K562 (cell line): ENCODE measurements at regions not wholly inside any gene's neighbourhood (a gene's known extent, or its start where the extent isn't known, plus 50 kb on each side); places are given as distances from the start of the nearest gene placed in this dataset.

Experiments used
- ATAC-seq: fragments of 200-7000 bp; cut with Tn5 transposase; 3 replicates; pipeline ENCODE4 v1.9.1; 2020; ENCODE audit warnings: moderate library complexity
- BruUV-seq: library from RNA; stranded (reverse); fragments of 400-500 nt; replicated peaks from 2 replicates; lab custom pipeline; 2021; lab: Mats Ljungman, UMichigan
- CTCF ChIA-PET: fragments of 300-600 bp; formaldehyde crosslinking; extraction: SDS; loops from one replicate; lab custom pipeline; 2021; ENCODE audit warnings: low intra/inter-chr PET ratio; lab: Yijun Ruan, JAX
- POLR2A ChIA-PET: fragments of 300-600, 350-650 bp; sonication (Branson Sonifier 250); formaldehyde crosslinking; extraction: SDS; loops from one replicate; lab custom pipeline; 2021; ENCODE audit warnings: antibody characterized with exemption, inconsistent platforms; lab: Yijun Ruan, JAX
- DNase-seq, 4 experiments: peaks; one replicate each; pipeline versions ENCODE4 v3.0.0 to v3.0.0-alpha.2; 2011 to 2018; ENCODE audit warnings: low spot score in 3 of 4, mixed read lengths in 3 of 4; ENCODE audit errors: extremely low read depth in 1 of 4
- FAIRE-seq: peaks from 2 replicates; lab custom pipeline; 2011; peaks lifted over from hg19 to GRCh38; lab: Jason Lieb, UNC
- H2AFZ ChIP-seq: 2 replicates; pipeline ENCODE4 v1.6.0; 2011; ENCODE audit warnings: low read depth, low read length, control low read depth, inconsistent platforms
- H3K27ac ChIP-seq: fragments of 200-600 bp; 3 replicates; pipeline ENCODE4 v1.8.0; 2011; ENCODE audit warnings: low read depth, mild to moderate bottlenecking, control low read depth, inconsistent platforms, low read length, moderate library complexity, mixed read lengths; ENCODE audit errors: extremely low read depth
- H3K27me3 ChIP-seq, 2 experiments: fragments of 300-600 bp in 1 of 2; 2 replicates in 1 of 2; 3 replicates in 1 of 2; pipeline versions ENCODE4 v1.6.0 to v1.8.0; 2011; ENCODE audit warnings: inconsistent platforms in 2 of 2, low read length in 2 of 2, mild to moderate bottlenecking in 1 of 2, mixed read lengths in 1 of 2, moderate library complexity in 1 of 2; ENCODE audit not compliant: control insufficient read depth in 2 of 2, insufficient read depth in 2 of 2
- H3K36me3 ChIP-seq: fragments of 300-600 bp; 3 replicates; pipeline ENCODE4 v1.8.0; 2011; ENCODE audit warnings: mild to moderate bottlenecking, low read length, inconsistent platforms; ENCODE audit not compliant: control insufficient read depth, insufficient read depth
- H3K4me1 ChIP-seq, 2 experiments: fragments of 200-600 bp in 1 of 2; replicated peaks in 1 of 2; 2 replicates in 1 of 2; 3 replicates in 1 of 2; pipeline versions ENCODE4 v1.5.1 to v1.8.0; 2011; ENCODE audit warnings: inconsistent platforms in 2 of 2, low read length in 2 of 2, mild to moderate bottlenecking in 1 of 2, mixed read lengths in 1 of 2, moderate library complexity in 1 of 2; ENCODE audit not compliant: control insufficient read depth in 2 of 2, insufficient read depth in 2 of 2
- H3K4me2 ChIP-seq: 2 replicates; pipeline ENCODE4 v1.6.1; 2011; ENCODE audit warnings: low read length, control low read depth, inconsistent platforms, mixed read lengths; ENCODE audit not compliant: insufficient read depth
- H3K4me3 ChIP-seq: fragments of 200-600 bp; sonication (generic), shearing (Covaris generic); 2 replicates; pipeline ENCODE4 v1.5.1; 2016; ENCODE audit warnings: control low read depth, inconsistent platforms
- H3K79me2 ChIP-seq: fragments of 200-600 bp; 3 replicates; pipeline ENCODE4 v1.8.0; 2011; ENCODE audit warnings: low read length, inconsistent platforms; ENCODE audit not compliant: control insufficient read depth, insufficient read depth
- H3K9ac ChIP-seq, 2 experiments: 2 replicates each; pipeline versions ENCODE4 v1.6.0 to v1.6.1; 2011; ENCODE audit warnings: low read depth in 2 of 2, low read length in 2 of 2, control low read depth in 1 of 2, inconsistent platforms in 1 of 2, mild to moderate bottlenecking in 1 of 2, mixed read lengths in 1 of 2; ENCODE audit not compliant: insufficient read depth in 1 of 2
- H3K9me1 ChIP-seq: one replicate; pipeline ENCODE4 v1.6.0; 2011; ENCODE audit warnings: inconsistent platforms, mild to moderate bottlenecking, low read length, moderate library complexity; ENCODE audit not compliant: control insufficient read depth, insufficient read depth
- H3K9me3 ChIP-seq: replicated peaks from 2 replicates; pipeline ENCODE4 v1.5.1; 2011; ENCODE audit warnings: low read depth, low read length, inconsistent platforms; ENCODE audit not compliant: control insufficient read depth, insufficient read depth
- H4K20me1 ChIP-seq: replicated peaks from 2 replicates; pipeline ENCODE4 v1.6.1; 2011; ENCODE audit warnings: low read length, inconsistent platforms, mixed read lengths; ENCODE audit not compliant: control insufficient read depth, insufficient read depth
- ATF1 ChIP-seq, 2 experiments: fragments of 450-650 bp in 1 of 2; IDR thresholded peaks; 2 replicates each; pipeline ENCODE4 v1.6.1; 2016; ENCODE audit warnings: missing compliant biosample characterization in 1 of 2, missing genetic modification characterization in 1 of 2
- CHD1 ChIP-seq: fragments of 200-600 bp; sonication (generic); IDR thresholded peaks from one replicate; pipeline ENCODE4 v1.6.1; 2012; ENCODE audit warnings: mild to moderate bottlenecking, moderate library complexity, low read length, inconsistent platforms
- CREB1 ChIP-seq, 2 experiments: sonication (generic) in 1 of 2; formaldehyde crosslinking in 1 of 2; IDR thresholded peaks; 2 replicates each; pipeline versions ENCODE4 v1.6.1 to v1.8.0; 2012 to 2022; ENCODE audit warnings: inconsistent platforms in 1 of 2, mild to moderate bottlenecking in 1 of 2, missing genetic modification reagents in 1 of 2, moderate library complexity in 1 of 2
- CREM ChIP-seq: IDR thresholded peaks from 2 replicates; pipeline ENCODE4 v1.6.1; 2014; ENCODE audit warnings: antibody characterized with exemption, low read depth
- ETV6 ChIP-seq, 3 experiments: fragments of 150-350 bp in 1 of 3; sonication (generic) in 1 of 3; formaldehyde crosslinking in 1 of 3; IDR thresholded peaks; 2 replicates each; pipeline versions ENCODE4 v1.6.1 to v1.8.0; 2014 to 2022; ENCODE audit warnings: borderline replicate concordance in 2 of 3, low read depth in 2 of 3, antibody characterized with exemption in 1 of 3, low read length in 1 of 3, mild to moderate bottlenecking in 1 of 3, missing genetic modification reagents in 1 of 3
- MEF2D ChIP-seq: conservative IDR thresholded peaks from 2 replicates; pipeline ENCODE4 v1.6.1; 2016; ENCODE audit warnings: low read depth, missing genetic modification characterization, missing compliant biosample characterization
- TFAM ChIP-seq: fragments of 250-450 bp; sonication (Bioruptor Pico); conservative IDR thresholded peaks from 2 replicates; pipeline ENCODE4 v1.5.0; 2021; ENCODE audit warnings: mild to moderate bottlenecking, moderate library complexity
- ZNF263 ChIP-seq: sonication (generic); formaldehyde crosslinking; IDR thresholded peaks from 2 replicates; pipeline ENCODE4 v1.8.0; 2022; ENCODE audit warnings: mild to moderate bottlenecking, missing genetic modification reagents, borderline replicate concordance
- ZNF79 ChIP-seq: fragments of 250-450 bp; sonication (Bioruptor Pico); IDR thresholded peaks from 2 replicates; pipeline ENCODE4 v1.4.0; 2020; ENCODE audit warnings: low read depth, mild to moderate bottlenecking, moderate library complexity
- WGBS: fragments of 100-300 bp; shearing (Covaris generic); methylation state at CpG from one replicate; pipeline ENCODE4 v1.1.6; 2016; ENCODE audit warnings: low coverage, mixed read lengths; ENCODE audit not compliant: insufficient coverage; ENCODE audit errors: missing lambda C conversion rate; 5-methylcytosine and 5-hydroxymethylcytosine counted together
- in situ Hi-C: fragments of 300-500 bp; cut with MboI; formaldehyde crosslinking; loops from 4 replicates; pipeline ENCODE4 v1.15.0; 2018; ENCODE audit warnings: inconsistent platforms, mixed read lengths
- intact Hi-C: fragments of 100-400 bp; cut with micrococcal nuclease; formaldehyde crosslinking; loops from 2 replicates; pipeline ENCODE4 v1.14.2; 2022
- TF ChIP-seq, protein P1 (sequence below): fragments of 450-650 bp; conservative IDR thresholded peaks from 2 replicates; pipeline ENCODE4 v1.6.1; 2016; ENCODE audit warnings: missing genetic modification characterization, low read depth, mild to moderate bottlenecking, control low read depth, missing compliant biosample characterization
- TF ChIP-seq, protein P2 (sequence below): fragments of 450-650 bp; formaldehyde crosslinking; IDR thresholded peaks from 2 replicates; pipeline ENCODE4 v1.4.0; 2022; ENCODE audit warnings: mild to moderate bottlenecking, moderate library complexity

DNA sequence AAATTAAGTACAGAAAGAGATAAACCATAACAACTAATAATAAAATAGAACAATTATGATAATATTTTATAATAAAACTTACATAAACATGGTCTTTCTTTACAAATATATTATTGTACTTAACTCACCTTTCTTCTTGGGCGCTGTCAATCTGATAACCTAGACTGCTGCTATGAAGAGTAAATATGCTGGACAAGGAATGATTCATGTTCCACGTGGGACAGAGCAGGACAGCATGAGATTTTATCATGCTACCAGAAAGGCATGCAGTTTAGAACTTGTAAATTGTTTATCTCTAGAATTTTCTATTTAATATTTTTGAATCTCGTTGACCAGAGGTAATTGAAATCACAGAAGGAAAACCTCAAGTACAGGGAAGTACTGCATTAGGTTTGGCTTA lies 210.7 kb downstream of the ANKRD30B start:
- BruUV-seq = no TSS peak
- Histone ChIP-seq H3K27me3 (no peaks in the 10 kb centered on the region), H2AFZ (no peak overlapping the region), H3K36me3 (no peaks in the 10 kb centered on the region), H3K9me3 (no peaks in the 10 kb centered on the region), H3K27ac (no peak overlapping the region), H4K20me1 (no peaks in the 10 kb centered on the region), H3K79me2 (no peaks in the 10 kb centered on the region), H3K4me2 (no peak overlapping the region), H3K9ac (no peak overlapping the region), H3K4me1 (no peaks in the 10 kb centered on the region), H3K4me3 (no peak overlapping the region), H3K9me1 (no peaks in the 10 kb centered on the region)
- TF ChIP-seq ATF1 (CRISPR knock-in tag; IDR thresholded peaks at IDR 0.05) (no peak), ATF1 (tag; IDR thresholded peaks at IDR 0.05) (no peak), TFAM (no peak), MEF2D (tag) (no peak), CHD1 (no peak), ZNF263 (CRISPR knock-in tag) (no peak), ZNF79 (CRISPR knock-in tag) (no peak), ETV6 (IDR thresholded peaks at IDR 0.05; ENCODE audit: borderline replicate concordance in 1 of 2, low read depth in 2 of 2, low read length in 1 of 2) (no peak), ETV6 (CRISPR knock-in tag; IDR thresholded peaks at IDR 0.05; ENCODE audit: borderline replicate concordance) (no peak), CREM (no peak), CREB1 (IDR thresholded peaks at IDR 0.05) (no peak), CREB1 (CRISPR knock-in tag; IDR thresholded peaks at IDR 0.05) (no peak)
- TF ChIP-seq, protein P1, sequence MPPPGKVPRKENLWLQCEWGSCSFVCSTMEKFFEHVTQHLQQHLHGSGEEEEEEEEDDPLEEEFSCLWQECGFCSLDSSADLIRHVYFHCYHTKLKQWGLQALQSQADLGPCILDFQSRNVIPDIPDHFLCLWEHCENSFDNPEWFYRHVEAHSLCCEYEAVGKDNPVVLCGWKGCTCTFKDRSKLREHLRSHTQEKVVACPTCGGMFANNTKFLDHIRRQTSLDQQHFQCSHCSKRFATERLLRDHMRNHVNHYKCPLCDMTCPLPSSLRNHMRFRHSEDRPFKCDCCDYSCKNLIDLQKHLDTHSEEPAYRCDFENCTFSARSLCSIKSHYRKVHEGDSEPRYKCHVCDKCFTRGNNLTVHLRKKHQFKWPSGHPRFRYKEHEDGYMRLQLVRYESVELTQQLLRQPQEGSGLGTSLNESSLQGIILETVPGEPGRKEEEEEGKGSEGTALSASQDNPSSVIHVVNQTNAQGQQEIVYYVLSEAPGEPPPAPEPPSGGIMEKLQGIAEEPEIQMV (tag) = no peak
- TF ChIP-seq, protein P2, sequence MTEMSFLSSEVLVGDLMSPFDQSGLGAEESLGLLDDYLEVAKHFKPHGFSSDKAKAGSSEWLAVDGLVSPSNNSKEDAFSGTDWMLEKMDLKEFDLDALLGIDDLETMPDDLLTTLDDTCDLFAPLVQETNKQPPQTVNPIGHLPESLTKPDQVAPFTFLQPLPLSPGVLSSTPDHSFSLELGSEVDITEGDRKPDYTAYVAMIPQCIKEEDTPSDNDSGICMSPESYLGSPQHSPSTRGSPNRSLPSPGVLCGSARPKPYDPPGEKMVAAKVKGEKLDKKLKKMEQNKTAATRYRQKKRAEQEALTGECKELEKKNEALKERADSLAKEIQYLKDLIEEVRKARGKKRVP (CRISPR knock-in tag) = no peak
- CTCF ChIA-PET = no interaction called here
- in situ Hi-C loops = no loop called here
- POLR2A ChIA-PET = no interaction called here
- 2% methylated on average over 3 of the region's 3 CpGs for WGBS
- DNase-seq (no peak), ATAC-seq (no peak), FAIRE-seq (no peak)
- intact Hi-C loops = no loop called here
